Loucy (cell line): ENCODE measurements at regions not wholly inside any gene's neighbourhood (a gene's known extent, or its start where the extent isn't known, plus 50 kb on each side); places are given as distances from the start of the nearest gene placed in this dataset.

Source experiments
- H2AFZ ChIP-seq: fragments of 200-600 bp; sonication (generic); 2 replicates; pipeline ENCODE4 v1.6.0; 2016; ENCODE audit warnings: antibody characterized with exemption, mild to moderate bottlenecking, low read length, moderate library complexity
- H3F3A ChIP-seq: fragments of 200-600 bp; 2 replicates; pipeline ENCODE4 v1.6.0; 2016; ENCODE audit warnings: antibody characterized with exemption, low read depth, mild to moderate bottlenecking
- H3K27me3 ChIP-seq: fragments of 200-600 bp; sonication (generic); 2 replicates; pipeline ENCODE4 v1.6.1; 2014; ENCODE audit warnings: low read length, mild to moderate bottlenecking; ENCODE audit not compliant: insufficient read depth, poor library complexity, severe bottlenecking
- H3K36me3 ChIP-seq: fragments of 200-600 bp; sonication (generic); 2 replicates; pipeline ENCODE4 v1.6.1; 2016; ENCODE audit warnings: low read length; ENCODE audit not compliant: insufficient read depth
- H3K4me1 ChIP-seq: fragments of 200-600 bp; sonication (generic); 2 replicates; pipeline ENCODE4 v1.5.1; 2014; ENCODE audit warnings: low read length, mild to moderate bottlenecking; ENCODE audit not compliant: insufficient read depth, poor library complexity, severe bottlenecking
- H3K4me2 ChIP-seq: fragments of 200-600 bp; sonication (generic); 2 replicates; pipeline ENCODE4 v1.6.0; 2014; ENCODE audit warnings: antibody characterized with exemption, low read length, low read depth, mild to moderate bottlenecking; ENCODE audit not compliant: poor library complexity, severe bottlenecking
- H3K4me3 ChIP-seq: fragments of 200-600 bp; sonication (generic); 2 replicates; pipeline ENCODE4 v1.5.1; 2014; ENCODE audit warnings: low read length, mild to moderate bottlenecking, mixed read lengths; ENCODE audit not compliant: poor library complexity, severe bottlenecking
- H3K79me2 ChIP-seq: fragments of 200-600 bp; sonication (generic); 2 replicates; pipeline ENCODE4 v1.6.1; 2014; ENCODE audit warnings: low read length; ENCODE audit not compliant: insufficient read depth
- H3K9ac ChIP-seq: fragments of 200-600 bp; sonication (generic); 2 replicates; pipeline ENCODE4 v1.6.0; 2014; ENCODE audit warnings: mild to moderate bottlenecking, low read depth, low read length, moderate library complexity; ENCODE audit not compliant: poor library complexity, severe bottlenecking
- H3K9me2 ChIP-seq: fragments of 200-600 bp; sonication (generic); replicated peaks from 2 replicates; pipeline ENCODE4 v1.6.1; 2016; ENCODE audit warnings: low read depth, low read length, mixed read lengths
- H3K9me3 ChIP-seq: fragments of 200-600 bp; sonication (generic); 2 replicates; pipeline ENCODE4 v1.6.1; 2014; ENCODE audit warnings: mild to moderate bottlenecking, antibody characterized with exemption, low read length, low read depth; ENCODE audit not compliant: insufficient read depth
- H4K20me1 ChIP-seq: fragments of 200-600 bp; sonication (generic); 2 replicates; pipeline ENCODE4 v1.6.0; 2014; ENCODE audit warnings: antibody characterized with exemption, low read length, mild to moderate bottlenecking; ENCODE audit not compliant: insufficient read depth, poor library complexity, severe bottlenecking
- CTCF ChIP-seq: fragments of 200-600 bp; sonication (generic); conservative IDR thresholded peaks from 2 replicates; pipeline ENCODE4 v1.5.1; 2014; ENCODE audit warnings: mild to moderate bottlenecking, antibody characterized with exemption, low read length
- EZH2phosphoT487 ChIP-seq: fragments of 200-600 bp; IDR thresholded peaks from 2 replicates; pipeline ENCODE4 v1.6.1; 2018; ENCODE audit warnings: antibody characterized with exemption, mild to moderate bottlenecking, moderate library complexity, borderline replicate concordance

GRCh38 chr13:103200118-103200885, 134.1 kb upstream of the SLC10A2 start:
- H3K36me3 ChIP-seq = no peaks in the 10 kb centered on the region
- H3K9me3 ChIP-seq = no peaks in the 10 kb centered on the region
- no peak overlapping the region for H3K4me2 ChIP-seq
- no peaks in the 10 kb centered on the region for H3K79me2 ChIP-seq
- H3K9ac ChIP-seq = no peak overlapping the region
- H3K4me1 ChIP-seq = no peaks in the 10 kb centered on the region
- no peak overlapping the region for H2AFZ ChIP-seq
- H3K27me3 ChIP-seq = no peaks in the 10 kb centered on the region
- H3K9me2 ChIP-seq = no peaks in the 10 kb centered on the region
- H4K20me1 ChIP-seq = no peaks in the 10 kb centered on the region
- no peak for TF ChIP-seq CTCF
- no peak for TF ChIP-seq EZH2phosphoT487
- no peak overlapping the region for H3K4me3 ChIP-seq
- H3F3A ChIP-seq = no peaks in the 10 kb centered on the region

- Histone ChIP-seq H3K4me2 (no peak overlapping the region), H3F3A (no peaks in the 10 kb centered on the region), H3K9me2 (no peaks in the 10 kb centered on the region), H2AFZ (no peak overlapping the region), H3K4me3 (no peak overlapping the region), H3K36me3 (no peaks in the 10 kb centered on the region), H3K79me2 (no peaks in the 10 kb centered on the region), H3K27me3 (no peaks in the 10 kb centered on the region), H4K20me1 (no peaks in the 10 kb centered on the region), H3K4me1 (no peaks in the 10 kb centered on the region), H3K9me3 (no peaks in the 10 kb centered on the region), H3K9ac (no peak overlapping the region)
- TF ChIP-seq CTCF (no peak), EZH2phosphoT487 (no peak)
These were observed 133.3 kb upstream of the SLC10A2 start for GRCh38 chr13:103199380-103200088.

GRCh38 chr13:103196356-103196755, 130.1 kb upstream of the SLC10A2 start:
- Histone ChIP-seq H3K9me2 (no peaks in the 10 kb centered on the region), H3K4me1 (no peaks in the 10 kb centered on the region), H2AFZ (no peak overlapping the region), H3K9ac (no peak overlapping the region), H3F3A (no peaks in the 10 kb centered on the region), H3K4me2 (no peak overlapping the region), H3K4me3 (no peak overlapping the region), H3K36me3 (no peaks in the 10 kb centered on the region), H3K27me3 (no peaks in the 10 kb centered on the region), H3K9me3 (no peaks in the 10 kb centered on the region), H4K20me1 (no peaks in the 10 kb centered on the region), H3K79me2 (no peaks in the 10 kb centered on the region)
- TF ChIP-seq EZH2phosphoT487 (no peak), CTCF (no peak)
